Trophoblast cell (in vitro differentiated cells and primary cell): ENCODE measurements at regions not wholly inside any gene's neighbourhood (a gene's known extent, or its start where the extent isn't known, plus 50 kb on each side); places are given as distances from the start of the nearest gene placed in this dataset.

Source experiments
- DNase-seq, 2 donors: peaks; one replicate each; pipeline ENCODE4 v3.0.0-alpha.2; 2016
- H2AFZ ChIP-seq: 2 replicates; pipeline ENCODE4 v1.6.1; 2013; ENCODE audit warnings: low read length, moderate library complexity, mild to moderate bottlenecking; ENCODE audit not compliant: insufficient read depth, poor library complexity
- H2AK5ac ChIP-seq: 2 replicates; pipeline ENCODE4 v1.6.1; 2013; ENCODE audit warnings: mild to moderate bottlenecking, low read length
- H2BK120ac ChIP-seq: 2 replicates; pipeline ENCODE4 v1.6.1; 2013; ENCODE audit warnings: low read length, mild to moderate bottlenecking, moderate library complexity; ENCODE audit not compliant: insufficient read depth, poor library complexity
- H2BK12ac ChIP-seq: 2 replicates; pipeline ENCODE4 v1.6.1; 2013; ENCODE audit warnings: mild to moderate bottlenecking, low read length, moderate library complexity
- H2BK5ac ChIP-seq: 2 replicates; pipeline ENCODE4 v1.6.1; 2013; ENCODE audit warnings: low read length, low read depth, moderate library complexity, mild to moderate bottlenecking; ENCODE audit not compliant: poor library complexity
- H3K14ac ChIP-seq: 2 replicates; pipeline ENCODE4 v1.6.1; 2013; ENCODE audit warnings: mild to moderate bottlenecking, low read length
- H3K18ac ChIP-seq: 2 replicates; pipeline ENCODE4 v1.6.1; 2013; ENCODE audit warnings: mild to moderate bottlenecking, low read length
- H3K23ac ChIP-seq: 2 replicates; pipeline ENCODE4 v1.6.1; 2013; ENCODE audit warnings: low read length
- H3K27ac ChIP-seq: 2 replicates; pipeline ENCODE4 v1.5.1; 2013; ENCODE audit warnings: low read depth, mild to moderate bottlenecking, inconsistent platforms, low read length, moderate library complexity
- H3K27me3 ChIP-seq: 2 replicates; pipeline ENCODE4 v1.6.1; 2013; ENCODE audit warnings: inconsistent platforms, mild to moderate bottlenecking, low read length, moderate library complexity; ENCODE audit not compliant: insufficient read depth
- H3K36me3 ChIP-seq, 2 experiments: 1 replicate in 1 of 2; 2 replicates in 1 of 2; pipeline ENCODE4 v1.6.1; 2013; ENCODE audit warnings: low read length in 2 of 2, mild to moderate bottlenecking in 2 of 2, moderate library complexity in 1 of 2; ENCODE audit not compliant: insufficient read depth in 2 of 2, control insufficient read depth in 1 of 2
- H3K4ac ChIP-seq: 2 replicates; pipeline ENCODE4 v1.6.1; 2013; ENCODE audit warnings: low read depth, mild to moderate bottlenecking, low read length, moderate library complexity
- H3K4me1 ChIP-seq, 2 experiments: 1 replicate in 1 of 2; 2 replicates in 1 of 2; pipeline ENCODE4 v1.6.1; 2013; ENCODE audit warnings: low read length in 2 of 2, mild to moderate bottlenecking in 2 of 2, moderate library complexity in 1 of 2; ENCODE audit not compliant: insufficient read depth in 2 of 2, control insufficient read depth in 1 of 2
- H3K4me2 ChIP-seq: 2 replicates; pipeline ENCODE4 v1.6.1; 2013; ENCODE audit warnings: inconsistent platforms, mild to moderate bottlenecking, low read length, moderate library complexity
- H3K4me3 ChIP-seq: 2 replicates; pipeline ENCODE4 v1.5.1; 2013; ENCODE audit warnings: mild to moderate bottlenecking, low read depth, low read length, inconsistent platforms
- H3K79me1 ChIP-seq: one replicate; pipeline ENCODE4 v1.6.1; 2013; ENCODE audit warnings: low read length
- H3K79me2 ChIP-seq: 2 replicates; pipeline ENCODE4 v1.6.1; 2013; ENCODE audit warnings: low read length, mild to moderate bottlenecking; ENCODE audit not compliant: control insufficient read depth, insufficient read depth, poor library complexity
- H3K9ac ChIP-seq: 2 replicates; pipeline ENCODE4 v1.6.1; 2013; ENCODE audit warnings: mild to moderate bottlenecking, low read length
- H3K9me3 ChIP-seq: 2 replicates; pipeline ENCODE4 v1.6.1; 2013; ENCODE audit warnings: low read depth, mild to moderate bottlenecking, control low read depth, inconsistent platforms, low read length; ENCODE audit not compliant: insufficient read depth
- H4K12ac ChIP-seq: 2 replicates; pipeline ENCODE4 v1.6.1; 2013; ENCODE audit warnings: low read depth, mild to moderate bottlenecking, low read length, moderate library complexity
- H4K8ac ChIP-seq: 2 replicates; pipeline ENCODE4 v1.6.1; 2013; ENCODE audit warnings: low read depth, mild to moderate bottlenecking, low read length, moderate library complexity
- H4K91ac ChIP-seq: one replicate; pipeline ENCODE4 v1.6.1; 2013; ENCODE audit warnings: low read depth, mild to moderate bottlenecking, low read length, moderate library complexity
- WGBS: extraction: QIAGEN DNeasy Blood & Tissue Kit; methylation state at CpG from one replicate; pipeline ENCODE4 v1.1.7; 2013; ENCODE audit warnings: missing lambda C conversion rate; ENCODE audit not compliant: insufficient read length, insufficient coverage; ENCODE audit errors: extremely low coverage; 5-methylcytosine and 5-hydroxymethylcytosine counted together

DNA sequence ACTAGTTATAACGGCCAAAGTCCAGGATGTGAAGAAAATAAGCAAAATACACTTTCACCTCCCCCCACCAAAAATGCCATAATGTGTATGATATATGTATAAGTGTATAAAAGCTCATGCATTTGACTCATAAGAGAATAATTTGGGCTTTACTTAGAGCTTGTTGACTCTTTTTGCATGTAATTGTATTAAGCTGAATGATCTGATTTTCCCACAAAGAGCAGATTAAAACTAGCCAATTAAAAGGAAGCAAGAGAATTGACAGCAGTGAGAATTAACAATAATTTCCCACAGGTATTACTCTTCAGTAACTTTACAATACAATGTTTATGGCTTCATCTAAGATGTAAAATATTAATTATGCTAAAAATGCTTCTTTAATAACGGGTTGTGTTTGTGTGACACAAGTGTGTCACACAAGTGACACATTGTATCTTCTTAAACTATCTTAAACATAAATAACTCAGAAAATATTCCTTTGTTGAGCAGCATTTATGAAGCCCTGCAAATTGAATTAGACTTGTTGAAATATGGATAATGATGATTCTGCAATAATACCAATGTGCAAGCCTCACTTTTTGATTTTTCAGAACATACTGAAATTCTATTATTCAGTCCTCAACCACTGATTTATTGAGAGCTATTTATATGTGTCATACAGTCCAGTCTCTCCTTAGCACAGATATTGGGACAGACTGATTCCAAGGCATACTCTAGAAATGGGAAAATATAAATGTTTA is 134.5 kb downstream of the SLIT2 start:
- WGBS, result no CpG with 5 or more reads among the region's 2 CpGs
- Histone ChIP-seq H2AK5ac (no peak overlapping the region), H3K18ac (no peak overlapping the region), H3K27ac (no peak overlapping the region), H3K4me2 (no peak overlapping the region), H3K4me1 (no peaks in the 10 kb centered on the region), H2BK5ac (no peak overlapping the region), H3K9ac (no peak overlapping the region), H2BK12ac (no peak overlapping the region), H4K8ac (no peak overlapping the region), H3K79me2 (no peaks in the 10 kb centered on the region), H3K27me3 (no peaks in the 10 kb centered on the region), H3K4me3 (no peak overlapping the region), H4K12ac (no peak overlapping the region), H4K91ac (no peak overlapping the region), H3K79me1 (no peaks in the 10 kb centered on the region), H3K9me3 (no peaks in the 10 kb centered on the region), H2BK120ac (no peak overlapping the region), H3K4ac (no peak overlapping the region), H3K14ac (no peak overlapping the region), H2AFZ (no peak overlapping the region), H3K36me3 (no peaks in the 10 kb centered on the region), H3K23ac (no peak overlapping the region)
- no peak for DNase-seq

DNA sequence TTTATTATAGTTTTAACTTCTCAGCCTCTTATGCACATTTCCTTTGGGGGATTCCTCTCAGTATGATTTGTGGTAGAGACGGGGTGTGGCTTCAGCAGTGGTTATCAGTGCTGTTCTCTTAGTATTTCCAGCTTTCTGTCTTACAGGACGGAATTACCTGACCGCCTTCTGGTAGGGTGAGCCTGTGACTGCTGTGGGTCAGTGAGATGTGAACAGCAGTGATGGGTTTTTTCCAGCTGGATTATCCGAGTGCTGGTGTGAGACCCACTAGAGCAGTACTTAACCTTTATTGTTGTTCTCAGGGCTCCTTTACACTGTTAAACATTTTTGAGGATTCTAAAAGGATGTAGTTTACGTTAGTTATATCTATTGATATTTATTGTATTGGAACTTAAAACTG is 135.2 kb downstream of the SLIT2 start:
- Histone ChIP-seq H2BK120ac (no peak overlapping the region), H3K79me2 (no peaks in the 10 kb centered on the region), H4K12ac (no peak overlapping the region), H3K4me3 (no peak overlapping the region), H4K8ac (no peak overlapping the region), H3K9me3 (no peaks in the 10 kb centered on the region), H2BK12ac (no peak overlapping the region), H3K23ac (no peak overlapping the region), H3K27ac (no peak overlapping the region), H3K18ac (no peak overlapping the region), H4K91ac (no peak overlapping the region), H3K9ac (no peak overlapping the region), H3K14ac (no peak overlapping the region), H3K27me3 (no peaks in the 10 kb centered on the region), H3K4ac (no peak overlapping the region), H3K79me1 (no peaks in the 10 kb centered on the region), H2AFZ (no peak overlapping the region), H2BK5ac (no peak overlapping the region), H3K4me1 (no peaks in the 10 kb centered on the region), H3K4me2 (no peak overlapping the region), H3K36me3 (no peaks in the 10 kb centered on the region), H2AK5ac (no peak overlapping the region)
- no CpG with 5 or more reads among the region's 5 CpGs for WGBS
- DNase-seq, result no peak

DNA sequence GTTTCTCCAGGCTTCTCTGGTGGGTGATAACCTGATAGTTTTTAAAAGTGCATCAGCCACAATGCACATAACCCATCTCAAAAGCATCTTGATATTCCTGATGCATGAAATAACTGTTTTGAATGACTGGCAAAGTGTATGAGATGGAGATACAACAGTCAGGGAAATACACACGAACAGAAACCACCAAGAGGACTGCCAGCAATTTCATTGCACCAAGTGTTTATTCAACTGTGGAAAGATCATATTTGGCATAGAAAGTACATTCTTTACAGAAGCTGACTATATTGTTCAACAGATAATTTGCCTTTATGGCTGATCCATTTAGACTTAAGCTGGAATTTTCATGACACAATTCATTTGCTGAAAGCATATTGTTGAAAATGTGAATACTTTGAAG is 139.5 kb downstream of the SLIT2 start:
- Histone ChIP-seq H2AFZ (no peak overlapping the region), H3K27ac (no peak overlapping the region), H3K36me3 (no peaks in the 10 kb centered on the region), H3K4me1 (no peaks in the 10 kb centered on the region), H2AK5ac (no peak overlapping the region), H3K4me3 (no peak overlapping the region), H3K9ac (no peak overlapping the region), H3K79me1 (no peaks in the 10 kb centered on the region), H4K8ac (no peak overlapping the region), H3K9me3 (no peaks in the 10 kb centered on the region), H3K23ac (no peak overlapping the region), H4K12ac (no peak overlapping the region), H2BK5ac (no peak overlapping the region), H3K4me2 (no peak overlapping the region), H2BK12ac (no peak overlapping the region), H3K79me2 (no peaks in the 10 kb centered on the region), H3K14ac (no peak overlapping the region), H4K91ac (no peak overlapping the region), H3K18ac (no peak overlapping the region), H2BK120ac (no peak overlapping the region), H3K4ac (no peak overlapping the region), H3K27me3 (no peaks in the 10 kb centered on the region)
- DNase-seq, result no peak
- WGBS, result no CpG with 5 or more reads among the region's 1 CpG

DNA sequence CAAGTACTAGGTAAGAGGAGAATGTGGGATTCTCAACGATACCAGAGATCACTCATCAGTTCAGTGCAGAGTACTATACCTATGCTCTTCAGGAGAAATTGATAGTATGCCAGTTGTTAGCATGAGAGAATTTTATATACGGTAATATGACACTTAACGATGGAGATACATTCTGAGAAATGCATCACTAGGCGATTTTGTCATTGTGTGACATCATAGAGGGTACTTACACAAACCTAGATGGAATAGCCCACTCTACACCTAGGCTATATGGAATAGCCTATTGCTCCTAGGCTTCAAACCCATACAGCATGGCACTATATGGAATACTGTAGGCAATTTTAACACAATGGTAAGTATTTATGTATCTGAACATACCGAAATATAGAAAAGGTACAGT is 140.2 kb downstream of the SLIT2 start:
- Histone ChIP-seq H3K18ac (no peak overlapping the region), H3K79me1 (no peaks in the 10 kb centered on the region), H2BK12ac (no peak overlapping the region), H2BK5ac (no peak overlapping the region), H3K36me3 (no peaks in the 10 kb centered on the region), H3K27ac (no peak overlapping the region), H2AFZ (no peak overlapping the region), H3K79me2 (no peaks in the 10 kb centered on the region), H3K4me3 (no peak overlapping the region), H3K23ac (no peak overlapping the region), H3K14ac (no peak overlapping the region), H3K9me3 (no peaks in the 10 kb centered on the region), H3K4ac (no peak overlapping the region), H4K8ac (no peak overlapping the region), H2AK5ac (no peak overlapping the region), H3K4me2 (no peak overlapping the region), H3K9ac (no peak overlapping the region), H3K27me3 (no peaks in the 10 kb centered on the region), H4K12ac (no peak overlapping the region), H3K4me1 (no peaks in the 10 kb centered on the region), H2BK120ac (no peak overlapping the region), H4K91ac (no peak overlapping the region)
- no CpG with 5 or more reads among the region's 5 CpGs for WGBS
- no peak for DNase-seq
